K562 (cell line): ENCODE measurements at regions not wholly inside any gene's neighbourhood (a gene's known extent, or its start where the extent isn't known, plus 50 kb on each side); places are given as distances from the start of the nearest gene placed in this dataset.

ENCODE experiments used
- ATAC-seq: fragments of 200-7000 bp; cut with Tn5 transposase; 3 replicates; pipeline ENCODE4 v1.9.1; 2020; ENCODE audit warnings: moderate library complexity
- BruUV-seq: library from RNA; stranded (reverse); fragments of 400-500 nt; replicated peaks from 2 replicates; lab custom pipeline; 2021; lab: Mats Ljungman, UMichigan
- CTCF ChIA-PET: fragments of 300-600 bp; formaldehyde crosslinking; extraction: SDS; loops from one replicate; lab custom pipeline; 2021; ENCODE audit warnings: low intra/inter-chr PET ratio; lab: Yijun Ruan, JAX
- POLR2A ChIA-PET: fragments of 300-600, 350-650 bp; sonication (Branson Sonifier 250); formaldehyde crosslinking; extraction: SDS; loops from one replicate; lab custom pipeline; 2021; ENCODE audit warnings: antibody characterized with exemption, inconsistent platforms; lab: Yijun Ruan, JAX
- DNase-seq, 4 experiments: peaks; one replicate each; pipeline versions ENCODE4 v3.0.0 to v3.0.0-alpha.2; 2011 to 2018; ENCODE audit warnings: low spot score in 3 of 4, mixed read lengths in 3 of 4; ENCODE audit errors: extremely low read depth in 1 of 4
- FAIRE-seq: peaks from 2 replicates; lab custom pipeline; 2011; peaks lifted over from hg19 to GRCh38; lab: Jason Lieb, UNC
- H2AFZ ChIP-seq: 2 replicates; pipeline ENCODE4 v1.6.0; 2011; ENCODE audit warnings: low read depth, low read length, control low read depth, inconsistent platforms
- H3K27ac ChIP-seq: fragments of 200-600 bp; 3 replicates; pipeline ENCODE4 v1.8.0; 2011; ENCODE audit warnings: low read depth, mild to moderate bottlenecking, control low read depth, inconsistent platforms, low read length, moderate library complexity, mixed read lengths; ENCODE audit errors: extremely low read depth
- H3K27me3 ChIP-seq, 2 experiments: fragments of 300-600 bp in 1 of 2; 2 replicates in 1 of 2; 3 replicates in 1 of 2; pipeline versions ENCODE4 v1.6.0 to v1.8.0; 2011; ENCODE audit warnings: inconsistent platforms in 2 of 2, low read length in 2 of 2, mild to moderate bottlenecking in 1 of 2, mixed read lengths in 1 of 2, moderate library complexity in 1 of 2; ENCODE audit not compliant: control insufficient read depth in 2 of 2, insufficient read depth in 2 of 2
- H3K36me3 ChIP-seq: fragments of 300-600 bp; 3 replicates; pipeline ENCODE4 v1.8.0; 2011; ENCODE audit warnings: mild to moderate bottlenecking, low read length, inconsistent platforms; ENCODE audit not compliant: control insufficient read depth, insufficient read depth
- H3K4me1 ChIP-seq, 2 experiments: fragments of 200-600 bp in 1 of 2; replicated peaks in 1 of 2; 2 replicates in 1 of 2; 3 replicates in 1 of 2; pipeline versions ENCODE4 v1.5.1 to v1.8.0; 2011; ENCODE audit warnings: inconsistent platforms in 2 of 2, low read length in 2 of 2, mild to moderate bottlenecking in 1 of 2, mixed read lengths in 1 of 2, moderate library complexity in 1 of 2; ENCODE audit not compliant: control insufficient read depth in 2 of 2, insufficient read depth in 2 of 2
- H3K4me2 ChIP-seq: 2 replicates; pipeline ENCODE4 v1.6.1; 2011; ENCODE audit warnings: low read length, control low read depth, inconsistent platforms, mixed read lengths; ENCODE audit not compliant: insufficient read depth
- H3K4me3 ChIP-seq: fragments of 200-600 bp; sonication (generic), shearing (Covaris generic); 2 replicates; pipeline ENCODE4 v1.5.1; 2016; ENCODE audit warnings: control low read depth, inconsistent platforms
- H3K79me2 ChIP-seq: fragments of 200-600 bp; 3 replicates; pipeline ENCODE4 v1.8.0; 2011; ENCODE audit warnings: low read length, inconsistent platforms; ENCODE audit not compliant: control insufficient read depth, insufficient read depth
- H3K9ac ChIP-seq, 2 experiments: 2 replicates each; pipeline versions ENCODE4 v1.6.0 to v1.6.1; 2011; ENCODE audit warnings: low read depth in 2 of 2, low read length in 2 of 2, control low read depth in 1 of 2, inconsistent platforms in 1 of 2, mild to moderate bottlenecking in 1 of 2, mixed read lengths in 1 of 2; ENCODE audit not compliant: insufficient read depth in 1 of 2
- H3K9me1 ChIP-seq: one replicate; pipeline ENCODE4 v1.6.0; 2011; ENCODE audit warnings: inconsistent platforms, mild to moderate bottlenecking, low read length, moderate library complexity; ENCODE audit not compliant: control insufficient read depth, insufficient read depth
- H3K9me3 ChIP-seq: replicated peaks from 2 replicates; pipeline ENCODE4 v1.5.1; 2011; ENCODE audit warnings: low read depth, low read length, inconsistent platforms; ENCODE audit not compliant: control insufficient read depth, insufficient read depth
- H4K20me1 ChIP-seq: replicated peaks from 2 replicates; pipeline ENCODE4 v1.6.1; 2011; ENCODE audit warnings: low read length, inconsistent platforms, mixed read lengths; ENCODE audit not compliant: control insufficient read depth, insufficient read depth
- BCLAF1 ChIP-seq, 2 experiments: fragments of 450-650 bp in 1 of 2; IDR thresholded peaks; 2 replicates each; pipeline ENCODE4 v1.6.1; 2011 to 2017; ENCODE audit warnings: low read depth in 2 of 2, antibody characterized with exemption in 1 of 2, borderline replicate concordance in 1 of 2, low read length in 1 of 2, mild to moderate bottlenecking in 1 of 2, mixed read lengths in 1 of 2; ENCODE audit not compliant: control insufficient read depth in 1 of 2
- CBFA2T3 ChIP-seq: fragments of 450-650 bp; IDR thresholded peaks from 2 replicates; pipeline ENCODE4 v1.6.1; 2017
- CGGBP1 ChIP-seq: fragments of 250-450 bp; sonication (Bioruptor Pico); IDR thresholded peaks from 2 replicates; pipeline ENCODE4 v1.9.0; 2021; ENCODE audit warnings: mild to moderate bottlenecking
- HOXB6 ChIP-seq: fragments of 250-450 bp; sonication (Bioruptor Pico); IDR thresholded peaks from 2 replicates; pipeline ENCODE4 v1.5.1; 2022; ENCODE audit warnings: mild to moderate bottlenecking, borderline replicate concordance
- KLF13 ChIP-seq: fragments of 450-650 bp; IDR thresholded peaks from 2 replicates; pipeline ENCODE4 v1.6.1; 2016; ENCODE audit warnings: missing genetic modification characterization, low read depth, mild to moderate bottlenecking, missing compliant biosample characterization, moderate library complexity, borderline replicate concordance
- MAFF ChIP-seq: IDR thresholded peaks from 2 replicates; pipeline ENCODE4 v1.6.1; 2012; ENCODE audit warnings: low read length, improper control_type of control experiment
- PCBP1 ChIP-seq: fragments of 200-400 bp; formaldehyde crosslinking; IDR thresholded peaks from 2 replicates; pipeline ENCODE4 v1.6.1; 2018; ENCODE audit warnings: mild to moderate bottlenecking, low read depth, low read length; ENCODE audit not compliant: poor library complexity, severe bottlenecking
- SMARCA4 ChIP-seq: fragments of 450-650 bp; IDR thresholded peaks from 2 replicates; pipeline ENCODE4 v1.6.1; 2016
- TCF3 ChIP-seq: sonication (generic); formaldehyde crosslinking; IDR thresholded peaks from 2 replicates; pipeline ENCODE4 v1.4.0; 2020; ENCODE audit warnings: mild to moderate bottlenecking, missing genetic modification reagents
- YY1 ChIP-seq, 3 experiments: IDR thresholded peaks; 2 replicates each; pipeline ENCODE4 v1.6.1; 2011; ENCODE audit warnings: low read length in 2 of 3, mild to moderate bottlenecking in 2 of 3, moderate library complexity in 2 of 3, borderline replicate concordance in 1 of 3, control low read depth in 1 of 3, low read depth in 1 of 3; ENCODE audit not compliant: insufficient read depth in 3 of 3, insufficient replicate concordance in 2 of 3, control insufficient read depth in 1 of 3, insufficient read length in 1 of 3; ENCODE audit errors: extremely low read depth in 1 of 3
- ZBTB5 ChIP-seq: fragments of 450-650 bp; IDR thresholded peaks from 2 replicates; pipeline ENCODE4 v1.6.1; 2017; ENCODE audit warnings: antibody characterized with exemption
- WGBS: fragments of 100-300 bp; shearing (Covaris generic); methylation state at CpG from one replicate; pipeline ENCODE4 v1.1.6; 2016; ENCODE audit warnings: low coverage, mixed read lengths; ENCODE audit not compliant: insufficient coverage; ENCODE audit errors: missing lambda C conversion rate; 5-methylcytosine and 5-hydroxymethylcytosine counted together
- in situ Hi-C: fragments of 300-500 bp; cut with MboI; formaldehyde crosslinking; loops from 4 replicates; pipeline ENCODE4 v1.15.0; 2018; ENCODE audit warnings: inconsistent platforms, mixed read lengths
- intact Hi-C: fragments of 100-400 bp; cut with micrococcal nuclease; formaldehyde crosslinking; loops from 2 replicates; pipeline ENCODE4 v1.14.2; 2022

GRCh38 chr2:53342248-53342647, 425.4 kb upstream of the CHAC2 start:
- Histone ChIP-seq H3K27me3 (no peaks in the 10 kb centered on the region), H4K20me1 (no peaks in the 10 kb centered on the region), H3K9me1 (no peaks in the 10 kb centered on the region), H3K9ac (no peak overlapping the region), H3K9me3 (no peaks in the 10 kb centered on the region), H2AFZ (no peak overlapping the region), H3K4me3 (no peak overlapping the region), H3K79me2 (no peaks in the 10 kb centered on the region), H3K4me1 (no peaks in the 10 kb centered on the region), H3K36me3 (no peaks in the 10 kb centered on the region), H3K4me2 (no peak overlapping the region), H3K27ac (no peak overlapping the region)
- TF ChIP-seq MAFF, result no peak
- TF ChIP-seq TCF3 (CRISPR knock-in tag), result no peak
- TF ChIP-seq ZBTB5, result no peak
- TF ChIP-seq HOXB6, result no peak
- no peak for TF ChIP-seq CBFA2T3
- TF ChIP-seq PCBP1, result no peak
- TF ChIP-seq KLF13 (tag), result no peak
- no peak for TF ChIP-seq BCLAF1 (IDR thresholded peaks at IDR 0.05; ENCODE audit: borderline replicate concordance in 1 of 2, control insufficient read depth in 1 of 2, low read depth in 2 of 2, low read length in 1 of 2)
- TF ChIP-seq YY1 (IDR thresholded peaks at IDR 0.05; ENCODE audit: borderline replicate concordance in 1 of 3, control insufficient read depth in 1 of 3, extremely low read depth in 1 of 3, insufficient read depth in 3 of 3, insufficient read length in 1 of 3, insufficient replicate concordance in 2 of 3, low read depth in 1 of 3, low read length in 2 of 3), result no peak
- TF ChIP-seq CGGBP1 (CRISPR knock-in tag), result no peak
- TF ChIP-seq SMARCA4, result no peak
- in situ Hi-C loops, result no loop called here
- ChIA-PET CTCF (no interaction called here), POLR2A (no interaction called here)
- FAIRE-seq (no peak), ATAC-seq (no peak), DNase-seq (no peak)
- intact Hi-C loops, result no loop called here
- BruUV-seq, result no TSS peak
- 2% methylated on average over 4 of the region's 4 CpGs for WGBS
